Neural crest cell (in vitro differentiated cells): ENCODE measurements at regions not wholly inside any gene's neighbourhood (a gene's known extent, or its start where the extent isn't known, plus 50 kb on each side); places are given as distances from the start of the nearest gene placed in this dataset.

Experiments
- DNase-seq: peaks from one replicate; pipeline ENCODE4 v3.0.0; 2021; ENCODE audit warnings: low read depth, mixed read lengths, low spot score
- H3K27ac Mint-ChIP-seq: one replicate; pipeline ENCODE4 v1.8.0; 2021; ENCODE audit warnings: mild to moderate bottlenecking, mixed read lengths; ENCODE audit not compliant: unreplicated experiment
- H3K27me3 Mint-ChIP-seq: 2 replicates; pipeline ENCODE4 v1.8.0; 2021; ENCODE audit warnings: low read depth, mild to moderate bottlenecking, mixed read lengths
- H3K36me3 Mint-ChIP-seq: 2 replicates; pipeline ENCODE4 v1.8.0; 2021; ENCODE audit warnings: low read depth, mild to moderate bottlenecking, mixed read lengths
- H3K4me1 Mint-ChIP-seq: 2 replicates; pipeline ENCODE4 v1.8.0; 2021; ENCODE audit warnings: mixed read lengths
- H3K4me3 Mint-ChIP-seq: one replicate; pipeline ENCODE4 v1.8.0; 2021; ENCODE audit warnings: mild to moderate bottlenecking, mixed read lengths
- H3K9me3 Mint-ChIP-seq: 2 replicates; pipeline ENCODE4 v1.8.0; 2021; ENCODE audit warnings: mixed read lengths
- CTCF ChIP-seq: fragments of 200-600 bp; sonication (generic); conservative IDR thresholded peaks from 2 replicates; pipeline ENCODE4 v1.5.0; 2021; ENCODE audit warnings: antibody characterized with exemption, mild to moderate bottlenecking

GRCh38 chr14:25788252-25788651 lies 738.3 kb upstream of the STXBP6 start:
- Mint-ChIP-seq H3K36me3 (peaks cover 5% of the 10 kb centered on the region), H3K27ac (no peak overlapping the region), H3K9me3 (peaks cover 4% of the 10 kb centered on the region), H3K4me3 (no peak overlapping the region), H3K4me1 (no peaks in the 10 kb centered on the region), H3K27me3 (no peaks in the 10 kb centered on the region)
- no peak for TF ChIP-seq CTCF
- no peak for DNase-seq

- Mint-ChIP-seq H3K27me3 (no peaks in the 10 kb centered on the region), H3K36me3 (peaks cover 2% of the 10 kb centered on the region), H3K4me3 (no peak overlapping the region), H3K9me3 (peaks cover 2% of the 10 kb centered on the region), H3K27ac (no peak overlapping the region), H3K4me1 (peaks cover 9% of the 10 kb centered on the region)
- no peak for DNase-seq
- TF ChIP-seq CTCF, result no peak
Measured at GRCh38 chr14:25765909-25766308, 716.0 kb upstream of the STXBP6 start.

GRCh38 chr14:25759920-25760655 lies 710.1 kb upstream of the STXBP6 start:
- Mint-ChIP-seq H3K27me3 (no peaks in the 10 kb centered on the region), H3K36me3 (no peaks in the 10 kb centered on the region), H3K27ac (no peak overlapping the region), H3K9me3 (peaks cover 2% of the 10 kb centered on the region), H3K4me3 (no peak overlapping the region), H3K4me1 (peaks cover 5% of the 10 kb centered on the region)
- no peak for DNase-seq
- TF ChIP-seq CTCF, result no peak

GRCh38 chr14:25759256-25759655 lies 709.3 kb upstream of the STXBP6 start:
- Mint-ChIP-seq H3K4me3 (no peak overlapping the region), H3K27ac (no peak overlapping the region), H3K9me3 (peaks cover under 1% of the 10 kb centered on the region), H3K36me3 (no peaks in the 10 kb centered on the region), H3K4me1 (peaks cover 5% of the 10 kb centered on the region), H3K27me3 (no peaks in the 10 kb centered on the region)
- no peak for DNase-seq
- TF ChIP-seq CTCF, result no peak

GRCh38 chr14:25757364-25757763 lies 707.4 kb upstream of the STXBP6 start:
- no peak overlapping the region for H3K27ac Mint-ChIP-seq
- TF ChIP-seq CTCF, result no peak
- H3K36me3 Mint-ChIP-seq, result no peaks in the 10 kb centered on the region
- H3K4me3 Mint-ChIP-seq, result no peak overlapping the region
- peaks cover 5% of the 10 kb centered on the region for H3K4me1 Mint-ChIP-seq
- H3K27me3 Mint-ChIP-seq, result no peaks in the 10 kb centered on the region
- no peaks in the 10 kb centered on the region for H3K9me3 Mint-ChIP-seq
- DNase-seq, result no peak
